A673 (cell line): ENCODE measurements at regions not wholly inside any gene's neighbourhood (a gene's known extent, or its start where the extent isn't known, plus 50 kb on each side); places are given as distances from the start of the nearest gene placed in this dataset.

Experiments used
- BruUV-seq: library from RNA; stranded (reverse); fragments of 400-500 nt; replicated peaks from 2 replicates; lab custom pipeline; 2021; lab: Mats Ljungman, UMichigan
- CTCF ChIA-PET: fragments of 300-600 bp; sonication (Branson Sonifier 250); formaldehyde crosslinking; loops from one replicate; lab custom pipeline; 2022; ENCODE audit warnings: antibody characterized with exemption; lab: Charles Lee
- POLR2A ChIA-PET: fragments of 300-600 bp; sonication (Branson Sonifier 250); formaldehyde crosslinking; loops from one replicate; lab custom pipeline; 2022; ENCODE audit warnings: antibody characterized with exemption; ENCODE audit not compliant: low non-redundant PET; lab: Charles Lee
- DNase-seq: peaks from one replicate; pipeline ENCODE4 v3.0.0-alpha.2; 2015; ENCODE audit warnings: low spot score
- H3K27ac ChIP-seq: fragments of 200-600 bp; sonication (generic); 2 replicates; pipeline ENCODE4 v1.5.1; 2016; ENCODE audit warnings: mixed run types, low read depth, mild to moderate bottlenecking, mixed read lengths, antibody characterized with exemption, low read length; ENCODE audit not compliant: poor library complexity, severe bottlenecking
- H3K27me3 ChIP-seq: fragments of 200-600 bp; sonication (generic); replicated peaks from 2 replicates; pipeline ENCODE4 v1.6.1; 2017; ENCODE audit warnings: mixed run types, low read depth, mild to moderate bottlenecking, mixed read lengths, antibody characterized with exemption, low read length; ENCODE audit not compliant: insufficient read depth, poor library complexity
- H3K36me3 ChIP-seq: fragments of 200-600 bp; sonication (generic); 2 replicates; pipeline ENCODE4 v1.6.1; 2016; ENCODE audit warnings: mixed run types, mild to moderate bottlenecking, mixed read lengths, antibody characterized with exemption, low read length; ENCODE audit not compliant: insufficient read depth, poor library complexity, severe bottlenecking
- H3K4me1 ChIP-seq: fragments of 200-600 bp; sonication (generic); 2 replicates; pipeline ENCODE4 v1.6.1; 2017; ENCODE audit warnings: mixed run types, mild to moderate bottlenecking, mixed read lengths, antibody characterized with exemption, low read length; ENCODE audit not compliant: insufficient read depth, poor library complexity, severe bottlenecking
- H3K4me3 ChIP-seq: fragments of 200-600 bp; sonication (generic); 2 replicates; pipeline ENCODE4 v1.5.1; 2016; ENCODE audit warnings: low read depth, mixed run types, mild to moderate bottlenecking, mixed read lengths, low read length; ENCODE audit not compliant: poor library complexity, severe bottlenecking
- H3K9me3 ChIP-seq: fragments of 200-600 bp; sonication (generic); 2 replicates; pipeline ENCODE4 v1.6.1; 2016; ENCODE audit warnings: mixed run types, low read depth, mild to moderate bottlenecking, mixed read lengths, antibody characterized with exemption, low read length; ENCODE audit not compliant: poor library complexity, severe bottlenecking
- EZH2 ChIP-seq: fragments of 200-600 bp; sonication (generic); IDR thresholded peaks from 2 replicates; pipeline ENCODE4 v1.6.1; 2017; ENCODE audit warnings: borderline replicate concordance, low read depth, mild to moderate bottlenecking, mixed read lengths, antibody characterized with exemption, low read length; ENCODE audit not compliant: poor library complexity, severe bottlenecking
- intact Hi-C: fragments of 100-400 bp; cut with micrococcal nuclease; formaldehyde crosslinking; loops from one replicate; pipeline ENCODE4 v1.10.0; 2022; ENCODE audit not compliant: unreplicated experiment
- TF ChIP-seq, protein P1 (sequence below): fragments of 300-800, 200-600 bp; sonication (generic); conservative IDR thresholded peaks from 2 replicates; pipeline ENCODE4 v1.5.1; 2017; ENCODE audit warnings: low read depth, mild to moderate bottlenecking, antibody characterized with exemption, low read length, moderate library complexity, mixed read lengths

DNA sequence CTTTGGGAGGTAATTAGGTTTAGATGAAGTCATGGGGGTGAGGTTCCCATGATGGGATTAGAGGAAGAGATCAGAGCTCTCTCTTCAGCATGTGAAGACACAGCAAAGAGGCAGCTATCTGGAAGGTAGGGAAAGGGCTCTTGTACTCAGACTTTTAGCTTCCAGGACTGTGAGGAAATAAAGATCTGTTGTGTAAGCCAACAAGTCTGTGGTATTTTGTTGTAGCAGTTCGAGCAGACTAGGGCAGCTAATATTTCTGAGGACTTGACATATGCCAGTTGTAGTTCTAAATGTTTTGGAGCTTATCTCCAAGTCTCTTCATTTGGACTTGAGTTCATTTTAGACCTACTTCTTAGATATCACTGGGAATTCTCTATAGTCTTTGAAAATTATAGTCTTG, 137.3 kb upstream of the PDE5A start:
- intact Hi-C loops = no loop called here
- Histone ChIP-seq H3K4me3 (no peak overlapping the region), H3K36me3 (no peaks in the 10 kb centered on the region), H3K9me3 (no peaks in the 10 kb centered on the region), H3K27ac (no peak overlapping the region), H3K4me1 (no peaks in the 10 kb centered on the region), H3K27me3 (no peaks in the 10 kb centered on the region)
- BruUV-seq = no TSS peak
- no peak for TF ChIP-seq EZH2
- TF ChIP-seq, protein P1, sequence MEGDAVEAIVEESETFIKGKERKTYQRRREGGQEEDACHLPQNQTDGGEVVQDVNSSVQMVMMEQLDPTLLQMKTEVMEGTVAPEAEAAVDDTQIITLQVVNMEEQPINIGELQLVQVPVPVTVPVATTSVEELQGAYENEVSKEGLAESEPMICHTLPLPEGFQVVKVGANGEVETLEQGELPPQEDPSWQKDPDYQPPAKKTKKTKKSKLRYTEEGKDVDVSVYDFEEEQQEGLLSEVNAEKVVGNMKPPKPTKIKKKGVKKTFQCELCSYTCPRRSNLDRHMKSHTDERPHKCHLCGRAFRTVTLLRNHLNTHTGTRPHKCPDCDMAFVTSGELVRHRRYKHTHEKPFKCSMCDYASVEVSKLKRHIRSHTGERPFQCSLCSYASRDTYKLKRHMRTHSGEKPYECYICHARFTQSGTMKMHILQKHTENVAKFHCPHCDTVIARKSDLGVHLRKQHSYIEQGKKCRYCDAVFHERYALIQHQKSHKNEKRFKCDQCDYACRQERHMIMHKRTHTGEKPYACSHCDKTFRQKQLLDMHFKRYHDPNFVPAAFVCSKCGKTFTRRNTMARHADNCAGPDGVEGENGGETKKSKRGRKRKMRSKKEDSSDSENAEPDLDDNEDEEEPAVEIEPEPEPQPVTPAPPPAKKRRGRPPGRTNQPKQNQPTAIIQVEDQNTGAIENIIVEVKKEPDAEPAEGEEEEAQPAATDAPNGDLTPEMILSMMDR = no peak
- CTCF ChIA-PET = no interaction called here
- POLR2A ChIA-PET = no interaction called here
- no peak for DNase-seq

GRCh38 chr4:119765469-119765868, 136.9 kb upstream of the PDE5A start:
- no peaks in the 10 kb centered on the region for H3K9me3 ChIP-seq
- intact Hi-C loops = no loop called here
- H3K4me1 ChIP-seq = no peaks in the 10 kb centered on the region
- no TSS peak for BruUV-seq
- ChIA-PET POLR2A (no interaction called here), CTCF (no interaction called here)
- no peaks in the 10 kb centered on the region for H3K27me3 ChIP-seq
- H3K4me3 ChIP-seq = no peak overlapping the region
- no peak for TF ChIP-seq EZH2
- TF ChIP-seq, protein P1 = no peak
- DNase-seq = no peak
- H3K27ac ChIP-seq = no peak overlapping the region
- no peaks in the 10 kb centered on the region for H3K36me3 ChIP-seq

- no peaks in the 10 kb centered on the region for H3K36me3 ChIP-seq
- H3K27me3 ChIP-seq = no peaks in the 10 kb centered on the region
- DNase-seq = no peak
- no peak overlapping the region for H3K27ac ChIP-seq
- H3K9me3 ChIP-seq = no peaks in the 10 kb centered on the region
- no peak overlapping the region for H3K4me3 ChIP-seq
- TF ChIP-seq, protein P1 = no peak
- no peak for TF ChIP-seq EZH2
- CTCF ChIA-PET = no interaction called here
- BruUV-seq = no TSS peak
- H3K4me1 ChIP-seq = no peaks in the 10 kb centered on the region
- POLR2A ChIA-PET = no interaction called here
- intact Hi-C loops = no loop called here
These were observed 134.8 kb upstream of the PDE5A start for GRCh38 chr4:119763386-119763785.
